IMR-90 (cell line): ENCODE measurements at regions not wholly inside any gene's neighbourhood (a gene's known extent, or its start where the extent isn't known, plus 50 kb on each side); places are given as distances from the start of the nearest gene placed in this dataset.

Experiments used
- ATAC-seq: fragments of 200-7000 bp; cut with Tn5 transposase; 2 replicates; pipeline ENCODE4 v1.9.1; 2020; ENCODE audit warnings: low read depth, mild to moderate bottlenecking, moderate library complexity
- BruUV-seq: library from RNA; stranded (reverse); fragments of 400-500 nt; replicated peaks from 2 replicates; lab custom pipeline; 2021; lab: Mats Ljungman, UMichigan
- CTCF ChIA-PET: fragments of 300-600 bp; formaldehyde crosslinking; extraction: SDS; loops from one replicate; lab custom pipeline; 2021; ENCODE audit warnings: antibody characterized with exemption; lab: Yijun Ruan, JAX
- POLR2A ChIA-PET: fragments of 300-600 bp; sonication (Branson Sonifier 250); formaldehyde crosslinking; loops from one replicate; lab custom pipeline; 2022; ENCODE audit warnings: antibody characterized with exemption; ENCODE audit not compliant: unreplicated experiment; lab: Charles Lee
- DNase-seq: peaks from one replicate; pipeline ENCODE4 v3.0.0; 2013
- H2AFZ ChIP-seq: replicated peaks from 2 replicates; pipeline ENCODE3; 2013; ENCODE audit warnings: low read length, mild to moderate bottlenecking; ENCODE audit not compliant: poor library complexity
- H2AK5ac ChIP-seq: 2 replicates; pipeline ENCODE4 v1.6.1; 2013; ENCODE audit warnings: low read depth, low read length, inconsistent platforms
- H2AK9ac ChIP-seq: replicated peaks from 2 replicates; pipeline ENCODE3; 2013; ENCODE audit warnings: mild to moderate bottlenecking, low read depth, low read length, moderate library complexity; ENCODE audit not compliant: poor library complexity
- H2BK120ac ChIP-seq: 2 replicates; pipeline ENCODE4 v1.6.1; 2013; ENCODE audit warnings: low read depth, low read length, inconsistent platforms
- H2BK15ac ChIP-seq: 3 replicates; pipeline ENCODE4 v1.6.1; 2013; ENCODE audit warnings: low read depth, low read length, inconsistent platforms
- H2BK20ac ChIP-seq: 2 replicates; pipeline ENCODE4 v1.6.1; 2013; ENCODE audit warnings: low read depth, mild to moderate bottlenecking, inconsistent platforms, low read length, moderate library complexity
- H2BK5ac ChIP-seq: 2 replicates; pipeline ENCODE4 v1.6.1; 2013; ENCODE audit warnings: mild to moderate bottlenecking, low read depth, low read length, inconsistent platforms; ENCODE audit not compliant: poor library complexity, severe bottlenecking
- H3K14ac ChIP-seq: replicated peaks from 2 replicates; pipeline ENCODE4 v1.6.1; 2013; ENCODE audit warnings: low read depth, low read length, inconsistent platforms
- H3K18ac ChIP-seq: 2 replicates; pipeline ENCODE4 v1.6.1; 2013; ENCODE audit warnings: low read depth, low read length, control low read depth
- H3K23ac ChIP-seq: 2 replicates; pipeline ENCODE4 v1.6.1; 2013; ENCODE audit warnings: low read depth, low read length, inconsistent platforms
- H3K27ac ChIP-seq: 2 replicates; pipeline ENCODE4 v1.5.1; 2013; ENCODE audit warnings: mild to moderate bottlenecking, control low read depth, low read length; ENCODE audit not compliant: insufficient read depth
- H3K27me3 ChIP-seq: 2 replicates; pipeline ENCODE4 v1.6.1; 2013; ENCODE audit warnings: low read length; ENCODE audit not compliant: control insufficient read depth, insufficient read depth
- H3K36me3 ChIP-seq: 2 replicates; pipeline ENCODE4 v1.6.1; 2013; ENCODE audit warnings: low read length, mixed read lengths; ENCODE audit not compliant: control insufficient read depth, insufficient read depth
- H3K4ac ChIP-seq: 2 replicates; pipeline ENCODE4 v1.6.1; 2013; ENCODE audit warnings: low read depth, low read length, inconsistent platforms
- H3K4me1 ChIP-seq: 2 replicates; pipeline ENCODE4 v1.6.1; 2013; ENCODE audit warnings: low read length, mixed read lengths; ENCODE audit not compliant: control insufficient read depth, insufficient read depth
- H3K4me2 ChIP-seq: 2 replicates; pipeline ENCODE4 v1.6.1; 2013; ENCODE audit warnings: low read depth, mild to moderate bottlenecking, control low read depth, low read length, moderate library complexity
- H3K4me3 ChIP-seq: 2 replicates; pipeline ENCODE4 v1.5.1; 2013; ENCODE audit warnings: low read depth, mild to moderate bottlenecking, control low read depth, low read length, moderate library complexity; ENCODE audit not compliant: insufficient read depth
- H3K56ac ChIP-seq: 2 replicates; pipeline ENCODE4 v1.6.1; 2013; ENCODE audit warnings: low read length, inconsistent platforms; ENCODE audit not compliant: insufficient read depth; ENCODE audit errors: extremely low read depth
- H3K79me1 ChIP-seq, 2 experiments: 2 replicates each; pipeline ENCODE4 v1.6.1; 2013; ENCODE audit warnings: low read length in 2 of 2, inconsistent platforms in 1 of 2, low read depth in 1 of 2
- H3K9ac ChIP-seq: 2 replicates; pipeline ENCODE4 v1.6.1; 2013; ENCODE audit warnings: low read depth, low read length, control low read depth
- H3K9me1 ChIP-seq: 2 replicates; pipeline ENCODE4 v1.6.1; 2013; ENCODE audit warnings: low read length, inconsistent platforms; ENCODE audit not compliant: insufficient read depth
- H3K9me3 ChIP-seq: 2 replicates; pipeline ENCODE4 v1.6.1; 2013; ENCODE audit warnings: low read length; ENCODE audit not compliant: control insufficient read depth, insufficient read depth
- H4K20me1 ChIP-seq: 2 replicates; pipeline ENCODE4 v1.6.1; 2013; ENCODE audit warnings: low read length, inconsistent platforms; ENCODE audit not compliant: insufficient read depth
- H4K5ac ChIP-seq: 2 replicates; pipeline ENCODE4 v1.6.1; 2013; ENCODE audit warnings: mild to moderate bottlenecking, low read depth, low read length, control low read depth
- H4K8ac ChIP-seq, 2 experiments: 2 replicates each; pipeline ENCODE4 v1.6.1; 2013; ENCODE audit warnings: low read depth in 2 of 2, low read length in 2 of 2, control low read depth in 1 of 2, inconsistent platforms in 1 of 2
- H4K91ac ChIP-seq: 2 replicates; pipeline ENCODE4 v1.6.1; 2013; ENCODE audit warnings: low read depth, low read length, inconsistent platforms; ENCODE audit not compliant: insufficient read depth
- CHD1 ChIP-seq: IDR thresholded peaks from 2 replicates; pipeline ENCODE4 v1.6.1; 2012; ENCODE audit warnings: low read depth, low read length, improper control_type of control experiment
- FOS ChIP-seq: fragments of 150-350 bp; IDR thresholded peaks from 2 replicates; pipeline ENCODE4 v1.6.1; 2016; ENCODE audit warnings: low read depth, low read length
- MAFK ChIP-seq: IDR thresholded peaks from 2 replicates; pipeline ENCODE4 v1.6.1; 2012; ENCODE audit warnings: low read depth, low read length, improper control_type of control experiment
- MAZ ChIP-seq: IDR thresholded peaks from 2 replicates; pipeline ENCODE4 v1.6.1; 2012; ENCODE audit warnings: low read depth, mild to moderate bottlenecking, low read length, improper control_type of control experiment, moderate library complexity, borderline replicate concordance
- MXI1 ChIP-seq: IDR thresholded peaks from 2 replicates; pipeline ENCODE4 v1.6.1; 2012; ENCODE audit warnings: low read depth, mild to moderate bottlenecking, low read length, moderate library complexity, borderline replicate concordance
- NFE2L2 ChIP-seq: fragments of 150-350 bp; IDR thresholded peaks from 2 replicates; pipeline ENCODE4 v1.6.1; 2016; ENCODE audit warnings: low read depth, mild to moderate bottlenecking, low read length
- POLR2A ChIP-seq: IDR thresholded peaks from 2 replicates; pipeline ENCODE4 v1.6.1; 2012; ENCODE audit warnings: mild to moderate bottlenecking, low read depth, low read length
- RAD21 ChIP-seq: IDR thresholded peaks from 2 replicates; pipeline ENCODE4 v1.6.1; 2012; ENCODE audit warnings: low read length, improper control_type of control experiment
- SMC3 ChIP-seq: fragments of 150-350 bp; IDR thresholded peaks from 2 replicates; pipeline ENCODE4 v1.6.1; 2016; ENCODE audit warnings: low read depth, mild to moderate bottlenecking, antibody characterized with exemption, low read length, moderate library complexity
- WGBS, 2 experiments: methylation state at CpG; one replicate each; pipeline versions ENCODE4 v1.1.5 to v1.1.7; 2013; ENCODE audit warnings: missing lambda C conversion rate in 2 of 2; ENCODE audit not compliant: insufficient read length in 1 of 2; ENCODE audit errors: extremely low coverage in 2 of 2; 5-methylcytosine and 5-hydroxymethylcytosine counted together
- dilution Hi-C: fragments of 300-500 bp; cut with HindIII; formaldehyde crosslinking; loops from one replicate; pipeline ENCODE4 v1.14.3; 2018; ENCODE audit warnings: low sequenced_read_pairs; ENCODE audit not compliant: unreplicated experiment
- in situ Hi-C: fragments of 300-500 bp; cut with MboI; formaldehyde crosslinking; loops from 3 replicates; pipeline ENCODE4 v1.14.3; 2019; ENCODE audit warnings: low sequenced_read_pairs, inconsistent platforms, mixed read lengths
- intact Hi-C: fragments of 100-400 bp; cut with micrococcal nuclease; formaldehyde crosslinking; loops from 2 replicates; pipeline ENCODE4 v1.10.0; 2022
- TF ChIP-seq, protein P1 (sequence below): fragments of 150-350 bp; IDR thresholded peaks from 2 replicates; pipeline ENCODE4 v1.6.1; 2017; ENCODE audit warnings: mild to moderate bottlenecking, antibody characterized with exemption, low read length, low read depth
- TF ChIP-seq, protein P2 (sequence below): conservative IDR thresholded peaks from 2 replicates; pipeline ENCODE4 v1.5.1; 2012; ENCODE audit warnings: mild to moderate bottlenecking, low read depth, low read length, improper control_type of control experiment

- no peak overlapping the region for H3K4me3 ChIP-seq
- no peak overlapping the region for H3K4ac ChIP-seq
- H2BK20ac ChIP-seq = no peak overlapping the region
- no peaks in the 10 kb centered on the region for H3K36me3 ChIP-seq
- BruUV-seq = no TSS peak
- WGBS, 2 experiments = no CpG with 5 or more reads among the region's 3 CpGs
- no peak overlapping the region for H2BK15ac ChIP-seq
- in situ Hi-C loops = no loop called here
- H3K18ac ChIP-seq = no peak overlapping the region
- ChIA-PET POLR2A (no interaction called here), CTCF (no interaction called here)
- H3K27me3 ChIP-seq = no peaks in the 10 kb centered on the region
- no peak overlapping the region for H4K91ac ChIP-seq
- H3K27ac ChIP-seq = no peak overlapping the region
- H4K20me1 ChIP-seq = no peaks in the 10 kb centered on the region
- H3K9me3 ChIP-seq = no peaks in the 10 kb centered on the region
- H3K4me1 ChIP-seq = no peaks in the 10 kb centered on the region
- no peak overlapping the region for H2AFZ ChIP-seq
- DNase-seq (no peak), ATAC-seq (no peak)
- H3K14ac ChIP-seq = no peak overlapping the region
- no peak overlapping the region for H4K8ac ChIP-seq
- H3K9me1 ChIP-seq = no peaks in the 10 kb centered on the region
- H2BK120ac ChIP-seq = no peak overlapping the region
- intact Hi-C loops = no loop called here
- H3K79me1 ChIP-seq = no peaks in the 10 kb centered on the region
- no peak overlapping the region for H2BK5ac ChIP-seq
- no peak overlapping the region for H2AK9ac ChIP-seq
- dilution Hi-C loops = no loop called here
- no peak overlapping the region for H3K4me2 ChIP-seq
- H4K5ac ChIP-seq = no peak overlapping the region
- no peak overlapping the region for H2AK5ac ChIP-seq
- H3K56ac ChIP-seq = no peak overlapping the region
- no peak overlapping the region for H3K23ac ChIP-seq
- TF ChIP-seq MXI1 (no peak), SMC3 (no peak), MAZ (no peak), FOS (no peak), RAD21 (no peak), CHD1 (no peak), NFE2L2 (no peak), MAFK (no peak), POLR2A (no peak)
- TF ChIP-seq, protein P1, sequence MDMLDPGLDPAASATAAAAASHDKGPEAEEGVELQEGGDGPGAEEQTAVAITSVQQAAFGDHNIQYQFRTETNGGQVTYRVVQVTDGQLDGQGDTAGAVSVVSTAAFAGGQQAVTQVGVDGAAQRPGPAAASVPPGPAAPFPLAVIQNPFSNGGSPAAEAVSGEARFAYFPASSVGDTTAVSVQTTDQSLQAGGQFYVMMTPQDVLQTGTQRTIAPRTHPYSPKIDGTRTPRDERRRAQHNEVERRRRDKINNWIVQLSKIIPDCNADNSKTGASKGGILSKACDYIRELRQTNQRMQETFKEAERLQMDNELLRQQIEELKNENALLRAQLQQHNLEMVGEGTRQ = no peak
- TF ChIP-seq, protein P2, sequence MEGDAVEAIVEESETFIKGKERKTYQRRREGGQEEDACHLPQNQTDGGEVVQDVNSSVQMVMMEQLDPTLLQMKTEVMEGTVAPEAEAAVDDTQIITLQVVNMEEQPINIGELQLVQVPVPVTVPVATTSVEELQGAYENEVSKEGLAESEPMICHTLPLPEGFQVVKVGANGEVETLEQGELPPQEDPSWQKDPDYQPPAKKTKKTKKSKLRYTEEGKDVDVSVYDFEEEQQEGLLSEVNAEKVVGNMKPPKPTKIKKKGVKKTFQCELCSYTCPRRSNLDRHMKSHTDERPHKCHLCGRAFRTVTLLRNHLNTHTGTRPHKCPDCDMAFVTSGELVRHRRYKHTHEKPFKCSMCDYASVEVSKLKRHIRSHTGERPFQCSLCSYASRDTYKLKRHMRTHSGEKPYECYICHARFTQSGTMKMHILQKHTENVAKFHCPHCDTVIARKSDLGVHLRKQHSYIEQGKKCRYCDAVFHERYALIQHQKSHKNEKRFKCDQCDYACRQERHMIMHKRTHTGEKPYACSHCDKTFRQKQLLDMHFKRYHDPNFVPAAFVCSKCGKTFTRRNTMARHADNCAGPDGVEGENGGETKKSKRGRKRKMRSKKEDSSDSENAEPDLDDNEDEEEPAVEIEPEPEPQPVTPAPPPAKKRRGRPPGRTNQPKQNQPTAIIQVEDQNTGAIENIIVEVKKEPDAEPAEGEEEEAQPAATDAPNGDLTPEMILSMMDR = no peak
- no peak overlapping the region for H3K9ac ChIP-seq
These were observed 649.2 kb downstream of the DACH1 start for GRCh38 chr13:71217827-71218226.
